GM12892 (cell line): ENCODE measurements at regions not wholly inside any gene's neighbourhood (a gene's known extent, or its start where the extent isn't known, plus 50 kb on each side); places are given as distances from the start of the nearest gene placed in this dataset.

ENCODE experiments used
- POLR2A ChIP-seq: IDR thresholded peaks from 2 replicates; pipeline ENCODE4 v1.6.1; 2011; ENCODE audit warnings: low read depth, low read length, control low read depth
- POLR2AphosphoS5 ChIP-seq: IDR thresholded peaks from 2 replicates; pipeline ENCODE4 v1.6.1; 2011; ENCODE audit warnings: low read depth, low read length, control low read depth

- no peak for TF ChIP-seq POLR2AphosphoS5
- TF ChIP-seq POLR2A, result no peak
These were observed 143.6 kb downstream of the TDRD15 start for GRCh38 chr2:21267232-21267835.
